Liver (tissue), 7 donors: ENCODE measurements at regions not wholly inside any gene's neighbourhood (a gene's known extent, or its start where the extent isn't known, plus 50 kb on each side); places are given as distances from the start of the nearest gene placed in this dataset.

Experiments
- DNase-seq: peaks from one replicate; pipeline ENCODE4 v3.0.0-alpha.2; 2017; ENCODE audit warnings: low spot score
- H3K27ac ChIP-seq, 2 donors: one replicate each; pipeline ENCODE4 v1.7.0; 2013; ENCODE audit warnings: inconsistent platforms in 2 of 2, low read length in 2 of 2, control low read depth in 1 of 2, low read depth in 1 of 2, mild to moderate bottlenecking in 1 of 2
- H3K27me3 ChIP-seq, 4 donors: one replicate each; pipeline versions ENCODE4 v1.6.1 to v1.7.0; 2013; ENCODE audit warnings: low read length in 3 of 4, inconsistent platforms in 1 of 4, mild to moderate bottlenecking in 1 of 4, moderate library complexity in 1 of 4; ENCODE audit not compliant: control insufficient read depth in 4 of 4, insufficient read depth in 4 of 4
- H3K36me3 ChIP-seq, 4 donors: one replicate each; pipeline versions ENCODE4 v1.6.1 to v1.7.0; 2013; ENCODE audit warnings: low read length in 3 of 4, mild to moderate bottlenecking in 3 of 4, low read depth in 1 of 4, moderate library complexity in 1 of 4; ENCODE audit not compliant: control insufficient read depth in 4 of 4, insufficient read depth in 3 of 4
- H3K4me1 ChIP-seq, 4 donors: one replicate each; pipeline versions ENCODE4 v1.6.1 to v1.7.0; 2013; ENCODE audit warnings: low read length in 3 of 4, mild to moderate bottlenecking in 3 of 4, moderate library complexity in 1 of 4; ENCODE audit not compliant: control insufficient read depth in 4 of 4, insufficient read depth in 4 of 4
- H3K4me3 ChIP-seq, 3 donors: one replicate each; pipeline versions ENCODE4 v1.6.1 to v1.7.0; 2013; ENCODE audit warnings: low read length in 3 of 3, control low read depth in 1 of 3, low read depth in 1 of 3, mild to moderate bottlenecking in 1 of 3
- H3K9ac ChIP-seq, 2 donors: one replicate each; pipeline ENCODE4 v1.7.0; 2013; ENCODE audit warnings: low read length in 2 of 2, mild to moderate bottlenecking in 2 of 2, moderate library complexity in 2 of 2, control low read depth in 1 of 2, low read depth in 1 of 2
- H3K9me3 ChIP-seq, 4 donors: one replicate each; pipeline versions ENCODE4 v1.6.1 to v1.7.0; 2013; ENCODE audit warnings: low read length in 3 of 4; ENCODE audit not compliant: control insufficient read depth in 4 of 4
- EGR1 ChIP-seq, 2 donors: IDR thresholded peaks; 2 replicates each; pipeline ENCODE4 v1.6.1; 2016 to 2018; ENCODE audit warnings: antibody characterized with exemption in 2 of 2, low read depth in 2 of 2
- FOXA1 ChIP-seq: IDR thresholded peaks from 2 replicates; pipeline ENCODE4 v1.6.1; 2016; ENCODE audit warnings: antibody characterized with exemption
- FOXA2 ChIP-seq: IDR thresholded peaks from 2 replicates; pipeline ENCODE4 v1.6.1; 2016; ENCODE audit warnings: antibody characterized with exemption
- GABPA ChIP-seq, 2 donors: IDR thresholded peaks in 1 of 2; conservative IDR thresholded peaks in 1 of 2; 2 replicates each; pipeline ENCODE4 v1.6.1; 2016; ENCODE audit warnings: antibody characterized with exemption in 2 of 2, mild to moderate bottlenecking in 1 of 2, moderate library complexity in 1 of 2
- HNF4A ChIP-seq, 2 donors: conservative IDR thresholded peaks; 2 replicates each; pipeline ENCODE4 v1.6.1; 2016; ENCODE audit warnings: antibody characterized with exemption in 2 of 2, mild to moderate bottlenecking in 2 of 2
- HNF4G ChIP-seq: IDR thresholded peaks from 2 replicates; pipeline ENCODE4 v1.6.1; 2016; ENCODE audit warnings: antibody characterized with exemption
- JUND ChIP-seq, 2 donors: IDR thresholded peaks; 2 replicates each; pipeline ENCODE4 v1.6.1; 2016; ENCODE audit warnings: antibody characterized with exemption in 2 of 2
- NR2F2 ChIP-seq: IDR thresholded peaks from 2 replicates; pipeline ENCODE4 v1.6.1; 2016; ENCODE audit warnings: antibody characterized with exemption
- RAD21 ChIP-seq, 2 donors: IDR thresholded peaks; 2 replicates each; pipeline ENCODE4 v1.6.1; 2016; ENCODE audit warnings: antibody characterized with exemption in 2 of 2, mild to moderate bottlenecking in 2 of 2
- REST ChIP-seq: IDR thresholded peaks from 2 replicates; pipeline ENCODE4 v1.6.1; 2016; ENCODE audit warnings: antibody characterized with exemption, mild to moderate bottlenecking
- RXRA ChIP-seq, 2 donors: IDR thresholded peaks; 2 replicates each; pipeline ENCODE4 v1.6.1; 2017 to 2018; ENCODE audit warnings: antibody characterized with exemption in 2 of 2, mild to moderate bottlenecking in 1 of 2
- YY1 ChIP-seq: IDR thresholded peaks from 2 replicates; pipeline ENCODE4 v1.6.1; 2016; ENCODE audit warnings: antibody characterized with exemption, mild to moderate bottlenecking
- WGBS: extraction: QIAGEN DNeasy Blood & Tissue Kit; methylation state at CpG from one replicate; pipeline ENCODE4 v1.1.7; 2013; 5-methylcytosine and 5-hydroxymethylcytosine counted together
- TF ChIP-seq, protein P1 (sequence below): IDR thresholded peaks from 2 replicates; pipeline ENCODE4 v1.6.1; 2016; ENCODE audit warnings: antibody characterized with exemption
- TF ChIP-seq, protein P2 (sequence below): IDR thresholded peaks from 2 replicates; pipeline ENCODE4 v1.6.1; 2016; ENCODE audit warnings: antibody characterized with exemption
- TF ChIP-seq, protein P3 (sequence below): IDR thresholded peaks from 2 replicates; pipeline ENCODE4 v1.6.1; 2016; ENCODE audit warnings: antibody characterized with exemption
- donor health status: healthy.
- donor health status: healthy.
- donor health status: healthy.
- donor health status: healthy.

DNA sequence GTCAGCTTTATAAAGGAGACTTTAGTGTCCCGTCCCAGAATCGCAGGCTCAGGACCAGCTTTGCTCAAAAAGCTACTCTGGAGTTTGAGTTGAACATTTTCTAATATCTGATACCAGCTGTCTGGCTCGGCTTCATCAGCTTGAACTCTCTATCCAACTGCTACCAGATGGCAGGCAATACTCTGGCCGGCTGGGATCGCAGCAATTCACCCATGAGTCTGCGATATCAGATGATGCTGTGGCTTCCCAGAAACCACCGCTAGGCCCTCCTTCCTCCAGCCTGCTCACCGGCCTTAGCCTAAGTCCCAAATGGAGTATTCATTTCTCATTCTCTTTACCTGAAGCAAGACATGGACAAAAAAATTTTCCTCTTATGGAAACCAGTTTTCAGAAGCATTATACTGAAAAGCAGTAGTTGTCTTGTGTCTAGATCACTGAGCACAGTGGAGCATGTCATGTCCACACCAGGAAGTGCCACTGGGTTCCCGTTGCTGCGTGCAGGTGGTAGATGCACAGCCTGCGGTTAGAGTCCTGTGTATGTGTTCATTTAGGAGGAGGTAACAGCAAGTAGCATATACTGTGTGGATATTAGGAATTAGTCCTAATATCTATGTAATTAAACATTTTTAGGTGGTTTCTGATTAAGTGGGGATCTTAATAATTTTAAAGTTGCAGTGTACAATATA lies 162.0 kb upstream of the SOX11 start:
- DNase-seq, result no peak
- TF ChIP-seq RXRA (IDR thresholded peaks at IDR 0.05) (no peak), REST (no peak), JUND (IDR thresholded peaks at IDR 0.05) (no peak), HNF4A (conservative IDR thresholded peaks at IDR 0.05) (no peak), GABPA (IDR thresholded peaks at IDR 0.05 in 1 of 2, conservative IDR thresholded peaks at IDR 0.05 in 1 of 2) (no peak), FOXA2 (no peak), NR2F2 (no peak), RAD21 (IDR thresholded peaks at IDR 0.05) (no peak), YY1 (no peak), HNF4G (no peak)
- TF ChIP-seq, protein P1, sequence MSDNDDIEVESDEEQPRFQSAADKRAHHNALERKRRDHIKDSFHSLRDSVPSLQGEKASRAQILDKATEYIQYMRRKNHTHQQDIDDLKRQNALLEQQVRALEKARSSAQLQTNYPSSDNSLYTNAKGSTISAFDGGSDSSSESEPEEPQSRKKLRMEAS, result no peak
- TF ChIP-seq, protein P2, sequence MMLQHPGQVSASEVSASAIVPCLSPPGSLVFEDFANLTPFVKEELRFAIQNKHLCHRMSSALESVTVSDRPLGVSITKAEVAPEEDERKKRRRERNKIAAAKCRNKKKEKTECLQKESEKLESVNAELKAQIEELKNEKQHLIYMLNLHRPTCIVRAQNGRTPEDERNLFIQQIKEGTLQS, result no peak
- Histone ChIP-seq H3K9ac (no peak overlapping the region), H3K27me3 (no peaks in the 10 kb centered on the region), H3K4me3 (no peak overlapping the region), H3K36me3 (no peaks in the 10 kb centered on the region), H3K27ac (no peak overlapping the region), H3K9me3 (no peaks in the 10 kb centered on the region), H3K4me1 (no peaks in the 10 kb centered on the region)
- WGBS, result 83% methylated on average over 11 of the region's 11 CpGs

DNA sequence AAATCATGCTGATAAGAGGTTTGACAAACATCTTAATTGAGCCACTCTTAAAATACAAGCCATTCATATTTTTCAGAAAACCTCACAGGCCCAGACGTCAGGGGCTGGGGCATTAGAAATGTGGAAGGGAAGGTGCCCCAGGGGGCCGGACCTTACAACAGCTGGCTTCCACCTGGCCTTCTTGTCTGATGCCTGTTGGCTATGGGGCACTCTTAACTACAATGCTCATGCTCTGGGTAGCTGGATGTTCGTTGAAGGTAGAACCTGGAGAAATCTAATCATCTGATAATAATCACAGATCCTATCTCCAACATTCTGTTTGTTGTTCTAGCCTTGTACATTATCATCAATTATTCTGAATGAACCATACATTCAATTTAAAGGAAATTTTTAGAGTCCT lies 156.9 kb upstream of the SOX11 start:
- H3K4me3 ChIP-seq, result no peak overlapping the region

DNA sequence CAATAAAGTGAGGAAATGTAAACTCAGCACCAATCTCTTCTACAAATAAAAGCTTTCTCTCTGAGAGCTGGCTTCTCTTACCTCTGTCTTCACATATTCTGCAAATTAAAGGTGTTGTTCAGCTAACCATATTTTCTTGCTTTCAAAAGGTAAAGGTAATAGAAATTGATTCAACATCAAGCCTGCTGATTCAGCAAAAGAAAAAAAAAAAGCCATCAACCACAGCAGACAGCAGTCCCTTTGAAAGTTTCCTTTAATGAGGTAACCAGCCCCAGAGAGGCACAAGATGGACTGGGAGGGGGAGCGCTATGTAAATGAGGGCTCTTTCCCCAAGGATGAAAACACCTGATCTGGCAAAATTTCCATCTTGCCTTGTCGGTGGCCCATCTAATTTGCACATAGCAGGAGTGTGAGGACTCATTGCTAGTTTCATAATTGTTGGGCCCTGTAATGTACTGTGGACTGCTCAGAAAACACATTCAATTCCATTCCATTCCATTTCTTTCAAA lies 154.9 kb upstream of the SOX11 start:
- no peak for DNase-seq
- Histone ChIP-seq H3K4me3 (no peak overlapping the region), H3K4me1 (no peaks in the 10 kb centered on the region), H3K36me3 (no peaks in the 10 kb centered on the region), H3K9me3 (no peaks in the 10 kb centered on the region), H3K9ac (no peak overlapping the region), H3K27ac (no peak overlapping the region), H3K27me3 (peaks cover 0 to 3% (median 0%) of the 10 kb centered on the region in 4 donors)
- no peak for TF ChIP-seq RAD21 (IDR thresholded peaks at IDR 0.05)
- TF ChIP-seq EGR1 (IDR thresholded peaks at IDR 0.05; ENCODE audit: low read depth in 2 of 2), result no peak
- TF ChIP-seq, protein P3, sequence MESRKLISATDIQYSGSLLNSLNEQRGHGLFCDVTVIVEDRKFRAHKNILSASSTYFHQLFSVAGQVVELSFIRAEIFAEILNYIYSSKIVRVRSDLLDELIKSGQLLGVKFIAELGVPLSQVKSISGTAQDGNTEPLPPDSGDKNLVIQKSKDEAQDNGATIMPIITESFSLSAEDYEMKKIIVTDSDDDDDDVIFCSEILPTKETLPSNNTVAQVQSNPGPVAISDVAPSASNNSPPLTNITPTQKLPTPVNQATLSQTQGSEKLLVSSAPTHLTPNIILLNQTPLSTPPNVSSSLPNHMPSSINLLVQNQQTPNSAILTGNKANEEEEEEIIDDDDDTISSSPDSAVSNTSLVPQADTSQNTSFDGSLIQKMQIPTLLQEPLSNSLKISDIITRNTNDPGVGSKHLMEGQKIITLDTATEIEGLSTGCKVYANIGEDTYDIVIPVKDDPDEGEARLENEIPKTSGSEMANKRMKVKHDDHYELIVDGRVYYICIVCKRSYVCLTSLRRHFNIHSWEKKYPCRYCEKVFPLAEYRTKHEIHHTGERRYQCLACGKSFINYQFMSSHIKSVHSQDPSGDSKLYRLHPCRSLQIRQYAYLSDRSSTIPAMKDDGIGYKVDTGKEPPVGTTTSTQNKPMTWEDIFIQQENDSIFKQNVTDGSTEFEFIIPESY, result no peak
- WGBS, result 76% methylated on average over 2 of the region's 2 CpGs

More for the DNA sequence above, 156.9 kb upstream of the SOX11 start:
- H3K9me3 ChIP-seq, result no peaks in the 10 kb centered on the region
- H3K36me3 ChIP-seq, result no peaks in the 10 kb centered on the region
- no peak overlapping the region for H3K9ac ChIP-seq
- TF ChIP-seq EGR1 (IDR thresholded peaks at IDR 0.05; ENCODE audit: low read depth in 2 of 2) (no peak), FOXA1 (no peak)
- no peak for DNase-seq
- H3K27ac ChIP-seq, result no peak overlapping the region
- peaks cover 0 to 3% (median 0%) of the 10 kb centered on the region in 4 donors for H3K27me3 ChIP-seq
- H3K4me1 ChIP-seq, result no peaks in the 10 kb centered on the region
- 53% methylated on average over 3 of the region's 3 CpGs for WGBS
